Activated naive CD4-positive, alpha-beta T cell treated with anti-CD3 and anti-CD28 coated beads, Interleukin-2, amount 50 U/mL, for 24 hours (primary cell): ENCODE measurements at regions not wholly inside any gene's neighbourhood (a gene's known extent, or its start where the extent isn't known, plus 50 kb on each side); places are given as distances from the start of the nearest gene placed in this dataset.

ENCODE experiments used
- H3K27ac Mint-ChIP-seq: one replicate; pipeline ENCODE4 v1.8.0; 2021; ENCODE audit warnings: mild to moderate bottlenecking, mixed read lengths
- H3K27me3 Mint-ChIP-seq: one replicate; pipeline ENCODE4 v1.8.0; 2021; ENCODE audit warnings: mixed read lengths
- H3K36me3 Mint-ChIP-seq: one replicate; pipeline ENCODE4 v1.8.0; 2021; ENCODE audit warnings: mixed read lengths
- H3K4me1 Mint-ChIP-seq: one replicate; pipeline ENCODE4 v1.8.0; 2021; ENCODE audit warnings: mixed read lengths
- H3K4me3 Mint-ChIP-seq: one replicate; pipeline ENCODE4 v1.8.0; 2021; ENCODE audit warnings: mild to moderate bottlenecking, mixed read lengths
- H3K9me3 Mint-ChIP-seq: one replicate; pipeline ENCODE4 v1.8.0; 2021; ENCODE audit warnings: mixed read lengths

GRCh38 chr6:101341926-101342325, 51.6 kb upstream of the GRIK2 start:
- Mint-ChIP-seq H3K9me3 (peaks cover 4% of the 10 kb centered on the region), H3K4me3 (no peak overlapping the region), H3K27me3 (no peaks in the 10 kb centered on the region), H3K36me3 (no peaks in the 10 kb centered on the region), H3K27ac (no peak overlapping the region), H3K4me1 (no peaks in the 10 kb centered on the region)
